SJSA1 (cell line): ENCODE measurements at regions not wholly inside any gene's neighbourhood (a gene's known extent, or its start where the extent isn't known, plus 50 kb on each side); places are given as distances from the start of the nearest gene placed in this dataset.

ENCODE experiments used
- DNase-seq, 2 experiments: peaks; one replicate each; pipeline ENCODE4 v3.0.0-alpha.2; 2015 to 2020; ENCODE audit warnings: low spot score in 2 of 2, low read depth in 1 of 2
- H3K27ac ChIP-seq: fragments of 250-450 bp; sonication (Bioruptor Pico); 2 replicates; pipeline ENCODE4 v1.5.1; 2020; ENCODE audit warnings: mild to moderate bottlenecking, moderate library complexity
- H3K27me3 ChIP-seq: fragments of 250-450 bp; sonication (Bioruptor Pico); replicated peaks from 2 replicates; pipeline ENCODE4 v1.5.1; 2020; ENCODE audit warnings: mild to moderate bottlenecking, moderate library complexity
- H3K36me3 ChIP-seq: fragments of 250-450 bp; sonication (Bioruptor Pico); 2 replicates; pipeline ENCODE4 v1.5.1; 2020; ENCODE audit warnings: mild to moderate bottlenecking
- H3K4me1 ChIP-seq: fragments of 250-450 bp; sonication (Bioruptor Pico); replicated peaks from 2 replicates; pipeline ENCODE4 v1.6.1; 2021; ENCODE audit warnings: mild to moderate bottlenecking
- H3K4me3 ChIP-seq: fragments of 250-450 bp; sonication (Bioruptor Pico); 2 replicates; pipeline ENCODE4 v1.5.1; 2020; ENCODE audit warnings: mild to moderate bottlenecking
- H3K9me3 ChIP-seq: fragments of 250-450 bp; sonication (Bioruptor Pico); replicated peaks from 2 replicates; pipeline ENCODE4 v1.5.1; 2020; ENCODE audit warnings: mild to moderate bottlenecking

- H3K9me3 ChIP-seq: no peaks in the 10 kb centered on the region
- H3K36me3 ChIP-seq: no peaks in the 10 kb centered on the region
- H3K4me1 ChIP-seq: no peaks in the 10 kb centered on the region
- H3K4me3 ChIP-seq: no peak overlapping the region
- H3K27ac ChIP-seq: no peak overlapping the region
- no peaks in the 10 kb centered on the region for H3K27me3 ChIP-seq
- DNase-seq: no peak
Measured at GRCh38 chr9:3088219-3088618, 244.3 kb upstream of the PUM3 start.

GRCh38 chr9:3087697-3088096 is 243.8 kb upstream of the PUM3 start:
- DNase-seq: no peak
- Histone ChIP-seq H3K27me3 (no peaks in the 10 kb centered on the region), H3K4me3 (no peak overlapping the region), H3K4me1 (no peaks in the 10 kb centered on the region), H3K27ac (no peak overlapping the region), H3K36me3 (no peaks in the 10 kb centered on the region), H3K9me3 (no peaks in the 10 kb centered on the region)

- H3K9me3 ChIP-seq: no peaks in the 10 kb centered on the region
- no peak for DNase-seq
- H3K27me3 ChIP-seq: no peaks in the 10 kb centered on the region
- no peak overlapping the region for H3K4me3 ChIP-seq
- no peaks in the 10 kb centered on the region for H3K36me3 ChIP-seq
- no peaks in the 10 kb centered on the region for H3K4me1 ChIP-seq
- no peak overlapping the region for H3K27ac ChIP-seq
Measured at GRCh38 chr9:3080951-3081350, 237.1 kb upstream of the PUM3 start.

DNA sequence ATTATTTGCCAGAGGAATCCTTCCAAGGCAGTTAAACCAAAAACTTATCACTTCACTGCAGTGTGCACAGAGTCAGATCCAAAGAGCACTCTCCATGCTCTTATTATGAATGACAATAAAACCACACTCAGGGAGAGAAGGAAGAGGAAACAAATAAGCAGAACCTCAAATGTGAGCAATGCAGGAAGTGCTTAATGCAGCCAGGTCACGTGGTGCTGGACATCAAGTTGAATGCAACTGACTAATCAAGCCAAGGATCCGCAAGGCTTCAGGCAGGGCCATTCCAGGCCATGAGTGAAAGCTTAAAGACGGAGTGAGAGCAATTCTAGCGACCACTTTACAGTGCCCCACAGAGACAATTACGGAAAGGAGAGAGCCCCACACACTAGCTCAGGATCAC is 230.4 kb upstream of the PUM3 start:
- Histone ChIP-seq H3K9me3 (no peaks in the 10 kb centered on the region), H3K27me3 (no peaks in the 10 kb centered on the region), H3K4me3 (no peak overlapping the region), H3K27ac (no peak overlapping the region), H3K36me3 (no peaks in the 10 kb centered on the region), H3K4me1 (no peaks in the 10 kb centered on the region)
- DNase-seq: no peak

DNA sequence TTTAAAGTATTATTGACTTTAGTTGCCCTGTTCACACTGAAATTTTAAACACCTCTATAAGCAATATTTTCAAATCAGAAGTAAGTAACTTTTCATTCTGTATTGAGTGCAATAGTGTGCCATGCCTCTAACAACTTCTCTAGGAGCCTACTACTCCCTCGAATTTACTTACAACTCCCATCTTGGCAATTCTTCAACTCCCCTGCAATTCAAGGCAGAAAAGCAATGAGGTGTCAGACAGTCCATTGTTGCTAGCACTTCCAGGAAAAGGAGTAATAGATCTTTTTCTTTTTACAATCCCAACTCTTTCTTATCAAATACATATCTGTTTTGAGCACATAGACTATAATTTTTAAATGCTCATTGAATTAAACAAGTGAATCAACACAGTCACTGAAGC is 222.7 kb upstream of the PUM3 start:
- Histone ChIP-seq H3K36me3 (no peaks in the 10 kb centered on the region), H3K9me3 (no peaks in the 10 kb centered on the region), H3K27me3 (no peaks in the 10 kb centered on the region), H3K4me3 (no peak overlapping the region), H3K27ac (no peak overlapping the region), H3K4me1 (no peaks in the 10 kb centered on the region)
- DNase-seq: no peak

DNA sequence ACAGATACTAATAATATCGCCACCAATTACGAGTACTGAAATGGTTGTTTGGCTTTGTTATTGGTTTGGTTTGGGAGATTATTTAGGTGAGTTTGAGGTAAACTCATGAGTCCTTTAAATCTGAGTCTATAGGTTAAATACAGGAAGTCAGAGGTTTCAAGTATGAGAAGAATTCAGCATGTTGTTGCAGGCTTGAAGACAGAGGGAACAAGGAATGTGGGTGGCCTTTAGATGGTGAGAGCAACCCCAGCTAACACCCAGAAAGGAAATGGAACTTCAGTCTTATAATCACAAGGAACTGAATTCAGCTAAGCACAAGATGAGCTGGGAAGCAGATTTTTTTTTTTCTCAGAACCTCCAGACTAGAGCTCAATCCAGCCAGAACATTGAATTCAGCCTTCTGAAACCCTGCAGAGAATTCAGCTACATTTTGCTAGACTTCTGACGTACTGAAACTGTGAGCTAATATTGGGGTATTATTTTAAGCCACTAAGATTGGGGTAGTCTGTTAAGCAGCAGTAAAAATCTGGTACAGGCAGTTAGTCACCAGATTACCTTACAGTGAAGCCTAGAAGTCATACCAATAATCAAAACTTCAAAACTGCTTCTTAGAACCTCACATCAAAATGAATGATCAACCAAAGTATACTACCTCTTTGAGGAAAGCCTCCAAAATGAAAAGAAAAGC is 216.0 kb upstream of the PUM3 start:
- no peaks in the 10 kb centered on the region for H3K9me3 ChIP-seq

GRCh38 chr9:3058409-3058808 is 214.5 kb upstream of the PUM3 start:
- Histone ChIP-seq H3K4me1 (peaks cover 6% of the 10 kb centered on the region), H3K36me3 (no peaks in the 10 kb centered on the region), H3K27me3 (no peaks in the 10 kb centered on the region), H3K27ac (no peak overlapping the region), H3K4me3 (no peak overlapping the region), H3K9me3 (no peaks in the 10 kb centered on the region)
- DNase-seq: no peak

More for the DNA sequence above, 216.0 kb upstream of the PUM3 start:
- no peak overlapping the region for H3K4me3 ChIP-seq
- H3K4me1 ChIP-seq: peaks cover 6% of the 10 kb centered on the region
- peak in 1 of 2 experiments; percentile 4 for DNase-seq
- H3K27ac ChIP-seq: no peak overlapping the region
- no peaks in the 10 kb centered on the region for H3K36me3 ChIP-seq
- no peaks in the 10 kb centered on the region for H3K27me3 ChIP-seq

DNA sequence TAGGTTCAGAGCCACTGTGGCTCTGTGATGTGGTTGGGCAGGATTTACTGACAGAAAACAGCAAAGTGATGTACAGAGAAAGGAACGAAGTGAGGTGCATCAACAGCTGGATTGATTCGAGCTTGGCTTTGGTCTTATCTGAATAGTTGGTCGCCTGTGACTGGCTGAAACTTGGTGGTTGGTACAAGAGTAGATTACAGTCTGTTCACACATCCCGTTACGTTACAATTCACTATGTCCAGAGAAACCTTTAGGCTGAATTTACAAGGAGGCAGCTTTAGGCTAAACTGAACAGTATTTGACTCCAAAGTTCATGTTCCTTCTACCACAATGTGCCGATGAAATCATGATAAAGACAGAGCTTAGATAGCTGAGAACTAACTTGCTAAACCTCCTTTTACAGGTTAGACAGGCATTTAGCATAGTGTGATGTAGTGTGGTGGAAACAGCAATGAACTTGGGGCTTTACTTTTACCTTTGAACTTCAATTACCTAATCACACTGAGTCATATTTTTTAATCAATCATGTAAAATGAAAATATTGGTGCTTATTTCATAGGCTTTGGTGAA is 210.2 kb upstream of the PUM3 start:
- no peaks in the 10 kb centered on the region for H3K27me3 ChIP-seq
- H3K4me3 ChIP-seq: no peak overlapping the region
- H3K27ac ChIP-seq: no peak overlapping the region
- no peaks in the 10 kb centered on the region for H3K4me1 ChIP-seq
- H3K9me3 ChIP-seq: no peaks in the 10 kb centered on the region
- DNase-seq: no peak
- H3K36me3 ChIP-seq: no peaks in the 10 kb centered on the region

DNA sequence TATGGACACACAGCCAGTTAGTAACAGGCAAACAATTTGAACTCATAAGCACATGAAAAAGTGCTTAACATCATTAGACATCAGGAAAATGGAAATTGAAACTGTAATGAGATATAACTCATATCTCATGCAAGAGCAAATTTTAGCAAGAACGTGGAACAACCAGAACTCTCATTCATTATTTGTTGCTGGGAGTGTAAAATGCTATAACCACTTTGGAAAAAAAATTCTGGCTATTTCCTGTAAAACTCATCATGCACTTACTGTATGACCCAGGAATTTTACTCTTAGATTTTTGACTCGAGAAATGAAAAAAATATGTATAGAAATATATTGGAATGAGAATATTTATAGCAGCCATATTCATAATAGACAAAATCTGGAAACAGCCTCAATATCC is 205.7 kb upstream of the PUM3 start:
- no peak overlapping the region for H3K4me3 ChIP-seq
- no peak overlapping the region for H3K27ac ChIP-seq
- no peak for DNase-seq
- H3K27me3 ChIP-seq: no peaks in the 10 kb centered on the region
- no peaks in the 10 kb centered on the region for H3K4me1 ChIP-seq
- no peaks in the 10 kb centered on the region for H3K36me3 ChIP-seq
- H3K9me3 ChIP-seq: no peaks in the 10 kb centered on the region

- Histone ChIP-seq H3K27me3 (no peaks in the 10 kb centered on the region), H3K36me3 (no peaks in the 10 kb centered on the region), H3K9me3 (no peaks in the 10 kb centered on the region), H3K4me3 (no peak overlapping the region), H3K27ac (no peak overlapping the region), H3K4me1 (peaks cover 14% of the 10 kb centered on the region)
- DNase-seq: no peak
Measured at GRCh38 chr9:3047912-3048311, 204.0 kb upstream of the PUM3 start.

- no peak for DNase-seq
- Histone ChIP-seq H3K27ac (no peak overlapping the region), H3K36me3 (no peaks in the 10 kb centered on the region), H3K9me3 (no peaks in the 10 kb centered on the region), H3K4me1 (peaks cover 18% of the 10 kb centered on the region), H3K4me3 (no peak overlapping the region), H3K27me3 (no peaks in the 10 kb centered on the region)
Measured at GRCh38 chr9:3045153-3045552, 201.3 kb upstream of the PUM3 start.

DNA sequence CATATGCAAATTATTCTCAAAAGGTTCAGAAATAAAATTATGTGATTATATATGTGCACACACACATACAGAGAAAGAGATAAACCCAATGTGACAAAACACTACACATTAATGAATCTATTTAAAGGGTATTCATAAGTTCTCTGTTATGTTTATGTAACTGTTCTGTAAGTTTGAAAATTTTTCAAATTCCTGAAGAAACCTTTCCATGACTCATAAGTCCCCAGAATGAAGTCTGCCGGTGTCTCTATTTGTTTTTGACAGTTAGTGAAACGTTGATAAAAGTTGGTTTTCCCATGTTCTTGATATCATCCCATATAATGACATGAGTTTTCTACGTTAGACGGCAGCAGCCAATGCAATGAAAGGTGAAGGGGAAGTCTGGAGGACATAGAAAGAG is 199.5 kb upstream of the PUM3 start:
- Histone ChIP-seq H3K4me3 (no peak overlapping the region), H3K4me1 (peaks cover 18% of the 10 kb centered on the region), H3K27me3 (no peaks in the 10 kb centered on the region), H3K9me3 (no peaks in the 10 kb centered on the region), H3K27ac (peak overlapping the region; percentile 78), H3K36me3 (no peaks in the 10 kb centered on the region)
- DNase-seq: peak in 1 of 2 experiments; percentile 51

- Histone ChIP-seq H3K27me3 (no peaks in the 10 kb centered on the region), H3K36me3 (no peaks in the 10 kb centered on the region), H3K9me3 (no peaks in the 10 kb centered on the region), H3K4me1 (peaks cover 18% of the 10 kb centered on the region), H3K27ac (no peak overlapping the region), H3K4me3 (no peak overlapping the region)
- no peak for DNase-seq
Measured at GRCh38 chr9:3040761-3041160, 196.9 kb upstream of the PUM3 start.

DNA sequence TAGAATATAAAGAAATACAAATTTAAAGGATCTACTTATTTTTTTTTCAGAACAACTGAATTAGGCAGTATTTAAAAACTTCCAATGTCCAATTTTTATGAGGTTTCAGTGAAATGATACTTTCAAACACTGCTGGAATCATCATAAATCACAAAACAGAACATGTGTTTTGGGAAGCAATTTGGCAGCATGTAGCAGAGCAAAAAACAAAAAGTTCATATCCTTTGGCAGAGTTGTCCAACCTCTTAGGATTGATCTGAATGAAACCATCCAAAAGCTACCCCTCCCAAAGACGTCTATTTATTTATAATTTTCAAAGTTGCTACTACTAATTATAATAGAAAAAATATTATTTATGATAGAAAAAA is 192.4 kb upstream of the PUM3 start:
- H3K9me3 ChIP-seq: no peaks in the 10 kb centered on the region

More for the DNA sequence above, 192.4 kb upstream of the PUM3 start:
- Histone ChIP-seq H3K4me1 (no peaks in the 10 kb centered on the region), H3K27ac (no peak overlapping the region), H3K27me3 (no peaks in the 10 kb centered on the region), H3K4me3 (no peak overlapping the region), H3K36me3 (no peaks in the 10 kb centered on the region)
- no peak for DNase-seq
